Aorta (tissue), 5 donors: ENCODE measurements at regions not wholly inside any gene's neighbourhood (a gene's known extent, or its start where the extent isn't known, plus 50 kb on each side); places are given as distances from the start of the nearest gene placed in this dataset.
A peak's percentile ranks its signal among the peaks of the same experiment; 100 is the strongest.

ENCODE experiments used
- ATAC-seq: fragments of 200-7000 bp; cut with Tn5 transposase; one replicate; pipeline ENCODE4 v1.9.1; 2022; ENCODE audit warnings: moderate library complexity; ENCODE audit not compliant: low FRiP score
- DNase-seq, 2 donors: peaks; one replicate each; pipeline ENCODE4 v3.0.0-alpha.2; 2020
- H3K27ac ChIP-seq, 2 donors: one replicate each; pipeline ENCODE4 v1.5.1; 2013; ENCODE audit warnings: low read length in 2 of 2, mild to moderate bottlenecking in 2 of 2, moderate library complexity in 2 of 2, control low read depth in 1 of 2, inconsistent platforms in 1 of 2, low read depth in 1 of 2
- H3K27me3 ChIP-seq, 2 donors: one replicate each; pipeline ENCODE4 v1.6.1; 2013; ENCODE audit warnings: control low read depth in 1 of 2, low read length in 1 of 2, mild to moderate bottlenecking in 1 of 2, moderate library complexity in 1 of 2; ENCODE audit not compliant: insufficient read depth in 2 of 2, control insufficient read depth in 1 of 2
- H3K36me3 ChIP-seq, 2 donors: one replicate each; pipeline ENCODE4 v1.6.1; 2013; ENCODE audit warnings: control low read depth in 1 of 2, low read length in 1 of 2, mild to moderate bottlenecking in 1 of 2; ENCODE audit not compliant: insufficient read depth in 2 of 2, control insufficient read depth in 1 of 2
- H3K4me1 ChIP-seq, 2 donors: one replicate each; pipeline ENCODE4 v1.6.1; 2013; ENCODE audit warnings: low read length in 2 of 2, control low read depth in 1 of 2, mild to moderate bottlenecking in 1 of 2, moderate library complexity in 1 of 2; ENCODE audit not compliant: insufficient read depth in 2 of 2, control insufficient read depth in 1 of 2
- H3K4me3 ChIP-seq, 2 donors: one replicate each; pipeline ENCODE4 v1.5.1; 2013; ENCODE audit warnings: low read length in 2 of 2, control low read depth in 1 of 2, mild to moderate bottlenecking in 1 of 2
- H3K9me3 ChIP-seq: one replicate; pipeline ENCODE4 v1.6.1; 2013; ENCODE audit warnings: mild to moderate bottlenecking, low read length; ENCODE audit not compliant: control insufficient read depth
- WGBS, 2 donors: extraction: QIAGEN DNeasy Blood & Tissue Kit; methylation state at CpG; one replicate each; pipeline ENCODE4 v1.1.7; 2013; 5-methylcytosine and 5-hydroxymethylcytosine counted together
- intact Hi-C, 2 donors: fragments of 100-400 bp; cut with DNase I; formaldehyde crosslinking; loops; one replicate each; pipeline versions ENCODE4 v1.14.2 to v1.15.0; 2022
- donor health status: healthy with polysubstance abuse.
- donor health status: Bipolar disorder and iron deficiency.
- donor health status: DM: no; HTN: no; CAD: no.
- donor health status: DM: no; HTN: no; CAD: no.
- donor health status: DM: yes; HTN: yes; CAD: no.

DNA sequence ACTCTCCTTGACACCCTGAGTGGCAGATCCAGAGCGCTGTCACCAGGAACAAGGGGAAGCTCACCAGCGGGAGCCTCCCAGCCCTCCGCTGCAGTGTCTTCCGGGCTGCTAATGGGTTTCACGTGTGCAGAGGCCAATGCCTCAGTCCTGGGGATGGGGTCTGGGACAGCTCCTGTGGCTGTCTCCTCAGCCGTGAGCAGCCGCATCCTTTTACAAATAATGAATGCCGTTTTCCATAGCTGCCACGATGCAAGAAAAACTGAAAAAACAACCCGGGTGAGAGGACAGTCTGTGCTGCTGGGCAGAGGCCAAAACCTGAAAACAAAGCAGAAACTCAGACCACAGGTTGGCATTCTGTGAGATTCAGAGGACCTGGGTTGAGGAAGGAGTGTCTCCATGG is 212.2 kb upstream of the RAB4A start:
- no peaks in the 10 kb centered on the region for H3K27me3 ChIP-seq
- peaks cover 0 to 2% of the 10 kb centered on the region in 2 donors for H3K4me1 ChIP-seq
- ATAC-seq = peak; percentile 34
- no peaks in the 10 kb centered on the region for H3K9me3 ChIP-seq
- H3K27ac ChIP-seq = no peak overlapping the region
- intact Hi-C loops = no loop called here
- H3K36me3 ChIP-seq = no peaks in the 10 kb centered on the region
- 54 to 65% methylated on average over 10 of the region's 10 CpGs for WGBS, 2 donors
- peak in 1 of 2 donors; percentile 55 for DNase-seq
- H3K4me3 ChIP-seq = no peak overlapping the region

DNA sequence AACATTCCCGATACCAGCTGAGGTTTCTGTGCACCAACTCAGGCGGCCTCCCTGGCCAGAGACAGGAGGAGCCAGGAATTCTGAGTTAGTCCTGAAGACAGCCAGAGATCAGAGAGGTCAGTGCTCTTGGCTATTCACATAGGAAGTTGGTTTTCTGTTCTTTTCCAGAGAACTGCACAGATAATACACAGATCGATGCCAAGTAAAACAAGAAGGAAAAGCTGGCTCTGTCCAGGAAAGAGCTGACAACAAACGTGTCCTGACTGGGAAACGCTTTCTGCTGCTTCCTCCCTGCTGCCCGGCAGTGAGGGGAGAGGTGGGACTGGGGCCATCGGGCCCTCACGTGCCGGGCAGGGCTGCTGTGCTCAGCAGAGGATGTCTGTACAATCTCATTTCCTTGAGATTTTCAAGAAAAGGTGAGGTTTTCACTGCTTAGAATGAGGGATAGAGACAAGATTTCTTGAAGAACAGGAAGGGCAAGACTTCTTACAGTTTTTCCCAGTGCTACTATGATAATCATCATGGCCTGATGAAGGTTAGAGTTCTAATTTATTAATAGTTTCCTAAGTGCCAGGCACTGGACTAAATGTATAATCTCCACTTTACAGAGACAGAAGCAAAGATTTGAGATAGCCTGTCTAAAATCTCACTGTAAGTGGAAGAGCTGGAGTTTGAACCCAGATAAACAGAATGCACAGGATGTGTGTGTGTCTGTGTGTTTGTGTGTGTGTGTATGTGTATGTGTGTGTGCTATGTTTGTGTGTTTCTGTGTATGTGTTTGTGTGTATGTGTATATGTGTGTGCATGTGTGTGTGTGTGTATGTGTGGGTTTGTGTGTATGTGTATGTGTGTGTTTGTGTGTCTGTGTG is 211.0 kb upstream of the RAB4A start:
- H3K27me3 ChIP-seq = no peaks in the 10 kb centered on the region
- H3K27ac ChIP-seq = no peak overlapping the region
- no peaks in the 10 kb centered on the region for H3K9me3 ChIP-seq
- 2 to 4% methylated on average over 9 of the region's 9 CpGs for WGBS, 2 donors
- intact Hi-C loops = no loop called here
- H3K36me3 ChIP-seq = no peaks in the 10 kb centered on the region
- peaks cover 0 to 2% of the 10 kb centered on the region in 2 donors for H3K4me1 ChIP-seq
- ATAC-seq = peak; percentile 89
- DNase-seq = peak; percentile 74 to 83
- H3K4me3 ChIP-seq = no peak overlapping the region

- intact Hi-C loops = no loop called here
- peaks cover 0 to 2% of the 10 kb centered on the region in 2 donors for H3K4me1 ChIP-seq
- no peaks in the 10 kb centered on the region for H3K9me3 ChIP-seq
- ATAC-seq (no peak), DNase-seq (no peak)
- 24 to 56% methylated on average over 5 of the region's 5 CpGs for WGBS, 2 donors
- H3K36me3 ChIP-seq = no peaks in the 10 kb centered on the region
- H3K4me3 ChIP-seq = no peak overlapping the region
- no peak overlapping the region for H3K27ac ChIP-seq
- no peaks in the 10 kb centered on the region for H3K27me3 ChIP-seq
Observed at GRCh38 chr1:229062135-229062534, 208.8 kb upstream of the RAB4A start.

GRCh38 chr1:229063154-229063773 is 207.6 kb upstream of the RAB4A start:
- intact Hi-C loops = no loop called here
- Histone ChIP-seq H3K27ac (no peak overlapping the region), H3K4me1 (peaks cover 0 to 2% of the 10 kb centered on the region in 2 donors), H3K36me3 (no peaks in the 10 kb centered on the region), H3K9me3 (no peaks in the 10 kb centered on the region), H3K27me3 (no peaks in the 10 kb centered on the region), H3K4me3 (no peak overlapping the region)
- ATAC-seq (no peak), DNase-seq (no peak)
- whole genome bisulfite sequencing, 2 donors = 96 to 98% methylated on average over 5 of the region's 5 CpGs

GRCh38 chr1:229064320-229065168 is 206.4 kb upstream of the RAB4A start:
- Histone ChIP-seq H3K4me1 (no peaks in the 10 kb centered on the region), H3K27me3 (no peaks in the 10 kb centered on the region), H3K4me3 (no peak overlapping the region), H3K36me3 (no peaks in the 10 kb centered on the region), H3K27ac (no peak overlapping the region), H3K9me3 (no peaks in the 10 kb centered on the region)
- WGBS, 2 donors = 71 to 87% methylated on average over 12 of the region's 12 CpGs
- DNase-seq (no peak), ATAC-seq (no peak)
- intact Hi-C loops = no loop called here

DNA sequence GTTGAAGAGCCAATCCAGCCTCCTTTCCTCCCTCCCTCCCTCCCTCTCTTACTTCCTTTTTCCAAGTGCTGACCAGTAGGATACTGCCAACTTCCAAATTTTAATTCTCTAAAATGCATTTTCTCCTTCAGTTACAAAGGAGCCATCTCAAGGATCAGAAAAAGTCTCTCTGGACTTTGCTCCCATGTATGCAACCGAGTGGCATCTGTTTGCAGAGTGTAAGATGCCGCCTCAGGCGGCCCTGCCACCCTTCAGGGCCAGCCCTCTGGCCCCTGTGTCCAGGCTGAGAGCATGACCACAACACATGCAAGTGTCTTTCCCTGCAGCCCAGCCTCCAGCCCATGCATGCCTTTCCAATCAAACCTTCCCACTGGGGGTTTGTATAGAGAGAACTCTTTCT is 205.3 kb upstream of the RAB4A start:
- Histone ChIP-seq H3K4me3 (no peak overlapping the region), H3K9me3 (no peaks in the 10 kb centered on the region), H3K4me1 (no peaks in the 10 kb centered on the region), H3K27me3 (no peaks in the 10 kb centered on the region), H3K27ac (no peak overlapping the region), H3K36me3 (no peaks in the 10 kb centered on the region)
- DNase-seq (no peak), ATAC-seq (no peak)
- intact Hi-C loops = no loop called here
- WGBS, 2 donors = 97 to 98% methylated on average over 3 of the region's 3 CpGs

GRCh38 chr1:229066591-229066990 is 204.3 kb upstream of the RAB4A start:
- Histone ChIP-seq H3K9me3 (no peaks in the 10 kb centered on the region), H3K4me3 (no peak overlapping the region), H3K27me3 (no peaks in the 10 kb centered on the region), H3K27ac (no peak overlapping the region), H3K36me3 (no peaks in the 10 kb centered on the region), H3K4me1 (peaks cover 0 to 3% of the 10 kb centered on the region in 2 donors)
- no peak for ATAC-seq
- intact Hi-C loops = no loop called here
- WGBS, 2 donors = 79 to 80% methylated on average over 3 of the region's 3 CpGs
- no peak for DNase-seq

DNA sequence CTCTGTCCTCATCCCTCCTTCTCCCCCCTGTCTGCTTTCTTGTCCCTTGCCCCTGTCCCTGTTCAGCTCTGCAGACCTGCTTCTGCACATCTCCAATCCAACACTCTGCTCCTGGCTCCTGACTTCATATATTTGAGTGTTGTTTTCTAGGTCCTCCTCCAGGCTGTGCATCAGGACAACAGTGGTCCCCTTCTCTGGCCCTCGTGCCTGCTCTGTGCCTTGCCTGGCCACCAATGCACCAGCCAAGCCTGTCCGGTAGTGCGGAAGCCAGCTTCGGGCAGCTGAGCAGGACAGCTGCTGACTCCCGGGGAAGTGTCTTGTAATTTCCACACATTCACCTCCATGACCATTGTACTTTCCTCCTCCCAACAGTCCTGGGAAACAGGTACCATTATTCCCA is 203.4 kb upstream of the RAB4A start:
- no peak overlapping the region for H3K27ac ChIP-seq
- H3K4me3 ChIP-seq = no peak overlapping the region
- no peaks in the 10 kb centered on the region for H3K36me3 ChIP-seq
- WGBS, 2 donors = 93 to 97% methylated on average over 5 of the region's 5 CpGs
- H3K4me1 ChIP-seq = peaks cover 0 to 3% of the 10 kb centered on the region in 2 donors
- DNase-seq (no peak), ATAC-seq (no peak)
- H3K9me3 ChIP-seq = no peaks in the 10 kb centered on the region
- intact Hi-C loops = no loop called here
- no peaks in the 10 kb centered on the region for H3K27me3 ChIP-seq
